Calu3 (cell line): ENCODE measurements at regions not wholly inside any gene's neighbourhood (a gene's known extent, or its start where the extent isn't known, plus 50 kb on each side); places are given as distances from the start of the nearest gene placed in this dataset.

Experiments used
- BruUV-seq: library from RNA; stranded (reverse); fragments of 400-500 nt; replicated peaks from 2 replicates; lab custom pipeline; 2021; lab: Mats Ljungman, UMichigan
- CTCF ChIA-PET: fragments of 300-600 bp; sonication (Branson Sonifier 250); formaldehyde crosslinking; loops from one replicate; lab custom pipeline; 2022; ENCODE audit warnings: antibody characterized with exemption; lab: Charles Lee
- DNase-seq: peaks from one replicate; pipeline ENCODE4 v3.0.0; 2022
- H3K27ac Mint-ChIP-seq: one replicate; pipeline ENCODE4 v1.8.0; 2022; ENCODE audit warnings: mixed read lengths; ENCODE audit not compliant: unreplicated experiment
- H3K27me3 Mint-ChIP-seq: one replicate; pipeline ENCODE4 v1.8.0; 2022; ENCODE audit warnings: mixed read lengths; ENCODE audit not compliant: unreplicated experiment
- H3K36me3 Mint-ChIP-seq: one replicate; pipeline ENCODE4 v1.8.0; 2022; ENCODE audit warnings: mild to moderate bottlenecking, moderate library complexity, mixed read lengths; ENCODE audit not compliant: insufficient read depth, unreplicated experiment
- H3K4me1 Mint-ChIP-seq: one replicate; pipeline ENCODE4 v1.8.0; 2022; ENCODE audit warnings: mild to moderate bottlenecking, low read depth, mixed read lengths; ENCODE audit not compliant: unreplicated experiment
- H3K4me3 Mint-ChIP-seq: one replicate; pipeline ENCODE4 v1.8.0; 2022; ENCODE audit warnings: mild to moderate bottlenecking, low read depth, moderate library complexity, mixed read lengths; ENCODE audit not compliant: unreplicated experiment
- H3K9me3 Mint-ChIP-seq: one replicate; pipeline ENCODE4 v1.8.0; 2022; ENCODE audit warnings: low read depth, mixed read lengths; ENCODE audit not compliant: unreplicated experiment
- CTCF ChIP-seq: fragments of 200-600 bp; IDR thresholded peaks from one replicate; pipeline ENCODE4 v1.8.0; 2022; ENCODE audit warnings: antibody characterized with exemption; ENCODE audit not compliant: unreplicated experiment
- intact Hi-C: fragments of 100-400 bp; cut with micrococcal nuclease; formaldehyde crosslinking; loops from one replicate; pipeline ENCODE4 v1.10.0; 2022; ENCODE audit not compliant: unreplicated experiment

GRCh38 chr10:128661404-128662197 is 535.4 kb upstream of the MKI67 start:
- DNase-seq = no peak
- Mint-ChIP-seq H3K4me3 (no peak overlapping the region), H3K27ac (no peak overlapping the region), H3K27me3 (no peaks in the 10 kb centered on the region), H3K9me3 (peaks cover 9% of the 10 kb centered on the region), H3K36me3 (no peaks in the 10 kb centered on the region), H3K4me1 (no peaks in the 10 kb centered on the region)
- BruUV-seq = no TSS peak
- intact Hi-C loops = no loop called here
- TF ChIP-seq CTCF = no peak
- CTCF ChIA-PET = no interaction called here

- H3K36me3 Mint-ChIP-seq = no peaks in the 10 kb centered on the region
- H3K4me3 Mint-ChIP-seq = no peak overlapping the region
- no peaks in the 10 kb centered on the region for H3K4me1 Mint-ChIP-seq
- H3K27me3 Mint-ChIP-seq = no peaks in the 10 kb centered on the region
- peaks cover 7% of the 10 kb centered on the region for H3K9me3 Mint-ChIP-seq
- intact Hi-C loops = no loop called here
- no peak for DNase-seq
- BruUV-seq = no TSS peak
- H3K27ac Mint-ChIP-seq = no peak overlapping the region
- no peak for TF ChIP-seq CTCF
- CTCF ChIA-PET = no interaction called here
These were observed 536.3 kb upstream of the MKI67 start for GRCh38 chr10:128662520-128662919.

- Mint-ChIP-seq H3K27ac (no peak overlapping the region), H3K4me3 (no peak overlapping the region), H3K36me3 (no peaks in the 10 kb centered on the region), H3K27me3 (no peaks in the 10 kb centered on the region), H3K4me1 (no peaks in the 10 kb centered on the region), H3K9me3 (peaks cover 7% of the 10 kb centered on the region)
- intact Hi-C loops = no loop called here
- no TSS peak for BruUV-seq
- TF ChIP-seq CTCF = no peak
- CTCF ChIA-PET = no interaction called here
- DNase-seq = no peak
These were observed 538.5 kb upstream of the MKI67 start for GRCh38 chr10:128664729-128665128.

DNA sequence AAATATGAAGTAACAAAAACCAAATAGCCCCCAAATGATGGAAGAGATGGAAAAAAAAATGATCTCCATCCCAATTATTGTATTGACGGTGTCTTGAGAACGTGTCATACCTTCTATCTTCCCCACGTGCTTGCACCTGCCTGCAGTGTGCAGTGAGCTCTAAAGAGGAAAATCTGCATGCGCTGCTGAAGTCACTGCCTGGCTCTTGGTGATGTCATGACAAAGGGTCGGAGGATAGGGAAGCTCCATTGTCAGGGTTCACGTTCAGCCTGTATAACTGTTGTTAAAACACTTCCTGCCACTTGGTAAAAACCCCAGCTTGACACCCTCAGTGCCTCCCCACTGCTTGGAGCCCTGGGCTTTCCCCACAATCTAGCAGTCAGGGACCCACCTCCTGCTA is 549.2 kb upstream of the MKI67 start:
- H3K27ac Mint-ChIP-seq = no peak overlapping the region
- H3K36me3 Mint-ChIP-seq = no peaks in the 10 kb centered on the region
- no peak for TF ChIP-seq CTCF

More for the DNA sequence above, 549.2 kb upstream of the MKI67 start:
- Mint-ChIP-seq H3K4me3 (no peak overlapping the region), H3K4me1 (no peaks in the 10 kb centered on the region), H3K27me3 (no peaks in the 10 kb centered on the region), H3K9me3 (no peaks in the 10 kb centered on the region)
- DNase-seq = no peak
- BruUV-seq = no TSS peak
- intact Hi-C loops = no loop called here
- CTCF ChIA-PET = no interaction called here
